Parathyroid adenoma (tissue), 2 donors: ENCODE measurements at regions not wholly inside any gene's neighbourhood (a gene's known extent, or its start where the extent isn't known, plus 50 kb on each side); places are given as distances from the start of the nearest gene placed in this dataset.
"Not testable (repeated sequence)": the region's sequence is repeated elsewhere in the genome, so short reads cannot be mapped to it uniquely, and the experiment has no call there.

Source experiments
- H2AFZ ChIP-seq: fragments of 300-600 bp; sonication (generic); one replicate; pipeline ENCODE4 v1.7.0; 2017; ENCODE audit warnings: antibody characterized with exemption, mild to moderate bottlenecking
- H3K27ac ChIP-seq: fragments of 300-600 bp; sonication (generic); one replicate; pipeline ENCODE4 v1.7.0; 2017
- H3K27me3 ChIP-seq: fragments of 300-600 bp; sonication (generic); one replicate; pipeline ENCODE4 v1.7.0; 2017; ENCODE audit warnings: low read length; ENCODE audit not compliant: control insufficient read depth, insufficient read depth
- H3K36me3 ChIP-seq: fragments of 300-600 bp; sonication (generic); one replicate; pipeline ENCODE4 v1.7.0; 2017; ENCODE audit warnings: low read length; ENCODE audit not compliant: control insufficient read depth, insufficient read depth
- H3K4me1 ChIP-seq: fragments of 300-600 bp; sonication (generic); one replicate; pipeline ENCODE4 v1.7.0; 2017; ENCODE audit warnings: control low read depth
- H3K4me2 ChIP-seq: fragments of 300-600 bp; sonication (generic); one replicate; pipeline ENCODE4 v1.7.0; 2017; ENCODE audit warnings: low read length
- H3K4me3 ChIP-seq: fragments of 300-600 bp; sonication (generic); one replicate; pipeline ENCODE4 v1.7.0; 2017; ENCODE audit warnings: low read depth, low read length
- H3K79me2 ChIP-seq: fragments of 300-600 bp; sonication (generic); one replicate; pipeline ENCODE4 v1.7.0; 2017; ENCODE audit warnings: control low read depth
- H3K9ac ChIP-seq: fragments of 300-600 bp; sonication (generic); one replicate; pipeline ENCODE4 v1.7.0; 2017; ENCODE audit warnings: mild to moderate bottlenecking
- H3K9me3 ChIP-seq: fragments of 300-600 bp; sonication (generic); one replicate; pipeline ENCODE4 v1.7.0; 2017; ENCODE audit warnings: low read length; ENCODE audit not compliant: control insufficient read depth
- TF ChIP-seq, protein P1 (sequence below): fragments of 300-600 bp; sonication (generic); IDR thresholded peaks from one replicate; pipeline ENCODE4 v1.7.0; 2017; ENCODE audit warnings: antibody characterized with exemption, mild to moderate bottlenecking
- donor health status: primary hyperparathyroidism.

DNA sequence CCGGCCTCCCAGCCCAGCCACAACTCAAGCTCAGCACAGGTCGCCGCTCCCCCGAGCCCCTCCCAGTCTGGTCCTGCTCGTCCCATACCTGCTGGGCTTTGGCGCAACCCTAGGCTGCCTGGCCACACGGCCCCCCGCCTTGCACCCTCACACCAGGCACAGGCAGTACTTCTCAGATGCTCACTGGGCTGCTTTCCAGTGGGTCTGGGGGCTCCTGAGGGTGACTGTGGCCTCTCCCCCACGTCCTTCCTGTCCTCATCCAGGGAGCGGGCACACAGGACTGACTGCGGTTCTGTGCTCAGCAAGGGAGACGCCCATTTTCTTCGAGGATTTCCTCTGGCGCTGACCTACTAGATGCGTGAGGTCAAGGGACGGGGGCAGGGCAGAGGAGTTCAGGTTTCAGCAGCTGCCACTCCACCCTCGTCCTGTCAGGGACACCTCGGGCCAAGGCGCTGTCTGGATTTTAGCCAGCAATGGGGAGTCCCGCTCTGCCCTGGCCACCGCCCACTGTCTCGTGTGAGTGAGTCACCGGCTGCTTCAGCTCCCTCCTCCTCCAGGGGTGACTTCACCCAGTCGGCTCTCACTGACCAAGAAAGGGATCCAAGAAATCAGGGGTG lies 115.8 kb downstream of the NPIPB11 start:
- Histone ChIP-seq H3K27ac (peak overlapping the region; percentile 69), H3K4me1 (peaks cover 14% of the 10 kb centered on the region), H3K4me3 (peak overlapping the region; percentile 59), H3K36me3 (no peaks in the 10 kb centered on the region), H3K9me3 (no peaks in the 10 kb centered on the region), H3K79me2 (no peaks in the 10 kb centered on the region), H3K9ac (no peak overlapping the region), H2AFZ (peak overlapping the region; percentile 80), H3K4me2 (peak overlapping the region; percentile 69), H3K27me3 (no peaks in the 10 kb centered on the region)
- TF ChIP-seq, protein P1, sequence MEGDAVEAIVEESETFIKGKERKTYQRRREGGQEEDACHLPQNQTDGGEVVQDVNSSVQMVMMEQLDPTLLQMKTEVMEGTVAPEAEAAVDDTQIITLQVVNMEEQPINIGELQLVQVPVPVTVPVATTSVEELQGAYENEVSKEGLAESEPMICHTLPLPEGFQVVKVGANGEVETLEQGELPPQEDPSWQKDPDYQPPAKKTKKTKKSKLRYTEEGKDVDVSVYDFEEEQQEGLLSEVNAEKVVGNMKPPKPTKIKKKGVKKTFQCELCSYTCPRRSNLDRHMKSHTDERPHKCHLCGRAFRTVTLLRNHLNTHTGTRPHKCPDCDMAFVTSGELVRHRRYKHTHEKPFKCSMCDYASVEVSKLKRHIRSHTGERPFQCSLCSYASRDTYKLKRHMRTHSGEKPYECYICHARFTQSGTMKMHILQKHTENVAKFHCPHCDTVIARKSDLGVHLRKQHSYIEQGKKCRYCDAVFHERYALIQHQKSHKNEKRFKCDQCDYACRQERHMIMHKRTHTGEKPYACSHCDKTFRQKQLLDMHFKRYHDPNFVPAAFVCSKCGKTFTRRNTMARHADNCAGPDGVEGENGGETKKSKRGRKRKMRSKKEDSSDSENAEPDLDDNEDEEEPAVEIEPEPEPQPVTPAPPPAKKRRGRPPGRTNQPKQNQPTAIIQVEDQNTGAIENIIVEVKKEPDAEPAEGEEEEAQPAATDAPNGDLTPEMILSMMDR, result no peak

DNA sequence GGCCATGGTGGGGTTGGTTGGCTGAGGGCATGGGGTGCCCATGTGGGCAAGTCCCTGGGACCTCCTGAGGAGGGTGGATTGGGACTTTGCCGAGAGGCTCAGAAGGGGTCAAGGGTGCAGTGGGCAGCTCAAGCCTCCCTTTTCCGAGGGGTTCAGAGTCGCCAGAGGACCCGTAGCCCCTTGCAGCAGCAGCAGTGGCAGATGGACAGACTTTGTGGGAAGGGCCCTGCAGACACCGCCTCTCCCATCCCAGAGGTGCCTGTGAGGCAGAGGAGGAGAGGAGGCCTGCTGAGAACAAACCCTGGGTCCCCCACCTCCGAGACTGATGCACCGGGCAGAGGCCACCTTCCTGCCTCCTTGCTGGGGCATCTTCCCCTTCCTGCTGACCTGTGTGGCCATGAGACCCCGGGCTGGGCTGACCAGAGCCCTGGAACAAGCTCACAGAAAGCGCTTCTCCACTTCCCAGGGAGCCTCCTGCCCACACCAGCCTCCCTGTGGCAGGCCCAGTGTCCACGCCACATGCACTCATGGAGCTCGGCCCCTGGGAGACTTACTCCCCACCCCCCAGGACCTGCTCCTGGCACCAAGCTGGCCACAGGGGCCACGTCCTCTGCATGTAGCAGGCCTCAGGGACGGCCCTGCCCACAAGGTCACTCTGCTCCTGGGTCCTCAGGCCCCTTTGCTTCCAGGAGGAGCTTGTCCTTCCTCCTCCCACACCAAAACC lies 116.8 kb downstream of the NPIPB11 start:
- H3K9ac ChIP-seq, H2AFZ ChIP-seq, H3K9me3 ChIP-seq, H3K4me3 ChIP-seq, H3K4me2 ChIP-seq, H3K79me2 ChIP-seq, H3K27me3 ChIP-seq, H3K36me3 ChIP-seq: not testable (repeated sequence)
- H3K27ac ChIP-seq, result peak overlapping the region; percentile 42
- H3K4me1 ChIP-seq, result peaks cover 17% of the 10 kb centered on the region

DNA sequence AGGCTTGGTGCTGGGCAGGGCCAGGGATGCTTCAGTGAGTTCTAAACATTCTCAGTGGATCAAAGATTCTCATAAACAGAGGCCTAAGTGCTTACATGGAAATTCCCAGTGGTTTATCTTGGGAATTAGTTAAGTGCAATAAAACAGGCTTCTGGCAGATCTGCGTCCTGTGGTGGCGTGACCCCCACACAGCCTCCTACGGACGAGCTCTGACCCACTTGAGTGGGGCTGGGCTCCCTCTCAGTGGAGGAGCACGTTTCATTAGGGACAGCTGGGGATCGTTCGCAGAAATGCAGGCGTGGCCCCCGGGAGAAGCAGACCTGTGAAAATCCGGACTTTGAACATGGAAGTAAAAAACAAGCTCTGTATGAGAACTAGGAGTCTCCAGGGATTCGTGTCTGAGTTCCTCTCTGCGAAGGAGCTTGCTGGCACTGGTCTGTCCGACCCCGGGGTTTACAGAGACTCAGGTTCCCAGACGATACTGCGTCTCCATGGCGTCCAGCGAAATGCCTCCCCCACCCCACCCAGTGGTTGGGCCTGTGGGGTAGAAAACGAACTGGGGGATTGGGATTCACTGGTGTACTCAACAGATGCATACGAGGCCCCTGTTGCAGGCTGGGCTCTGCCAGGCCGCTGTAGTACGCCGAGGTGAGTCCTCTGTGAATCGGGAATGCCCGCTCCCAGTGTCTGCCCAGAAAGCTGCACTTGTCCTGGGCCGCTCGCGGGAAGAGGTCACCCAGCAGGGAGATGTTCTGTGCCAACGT lies 117.6 kb downstream of the NPIPB11 start:
- H3K79me2 ChIP-seq, H3K4me3 ChIP-seq, H2AFZ ChIP-seq, H3K9me3 ChIP-seq, H3K27ac ChIP-seq, H3K9ac ChIP-seq, H3K36me3 ChIP-seq, H3K27me3 ChIP-seq, H3K4me2 ChIP-seq: not testable (repeated sequence)
- H3K4me1 ChIP-seq, result peaks cover 17% of the 10 kb centered on the region

DNA sequence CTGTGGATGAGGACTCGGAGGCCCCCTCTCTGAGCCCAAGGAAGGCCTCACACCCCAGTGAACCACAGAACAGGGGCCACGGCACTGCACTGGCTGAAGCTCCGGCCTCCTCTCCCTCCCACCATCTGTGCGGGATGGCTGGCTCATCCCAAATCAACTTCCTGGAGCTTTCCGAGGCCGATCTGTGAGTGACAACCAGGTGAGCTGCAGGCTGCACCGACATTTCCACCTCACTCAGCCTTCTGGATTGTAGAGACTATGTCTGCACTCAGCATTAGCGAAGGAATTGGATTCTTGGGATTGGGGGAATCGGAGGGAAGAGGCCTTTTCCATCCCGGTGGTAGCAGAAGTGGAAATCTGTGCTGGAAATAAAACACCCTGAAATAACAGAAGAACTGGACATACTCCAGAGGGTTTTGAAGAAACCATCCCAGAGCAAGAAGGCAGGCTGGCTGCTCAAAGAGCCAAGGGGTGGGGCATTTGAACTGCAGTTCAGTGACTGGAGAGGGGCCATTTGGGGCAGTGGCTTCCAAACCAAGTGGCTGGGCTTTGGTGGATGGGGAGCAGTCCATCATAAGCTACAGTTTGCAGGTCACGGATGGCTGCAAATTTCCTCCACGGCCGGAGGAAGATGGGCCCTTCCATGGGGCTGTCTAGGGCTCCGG lies 118.5 kb downstream of the NPIPB11 start:
- H3K4me2 ChIP-seq, H3K27me3 ChIP-seq, H3K9ac ChIP-seq, H3K79me2 ChIP-seq, H3K9me3 ChIP-seq, H3K4me3 ChIP-seq, H3K36me3 ChIP-seq, H2AFZ ChIP-seq, H3K27ac ChIP-seq: not testable (repeated sequence)
- H3K4me1 ChIP-seq, result peaks cover 21% of the 10 kb centered on the region

DNA sequence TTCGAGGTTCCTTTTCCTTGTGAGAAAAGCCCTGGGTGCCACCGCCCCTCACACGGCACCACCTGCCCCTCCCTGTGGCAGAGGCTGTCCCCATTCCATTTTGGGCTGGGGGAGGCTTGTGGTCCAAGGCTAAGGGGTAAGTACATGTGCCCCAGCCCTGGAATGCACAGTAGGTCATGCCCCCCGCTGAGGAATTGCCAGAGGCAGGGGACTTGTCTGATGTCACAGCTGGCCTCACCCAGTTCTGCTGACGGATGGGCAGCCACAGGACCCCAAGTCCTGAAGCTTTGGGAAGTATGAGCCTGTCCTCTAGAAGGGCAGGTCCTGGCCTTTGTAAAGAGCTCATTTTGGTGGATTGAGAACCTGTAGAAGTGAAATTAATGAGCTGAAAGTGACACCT lies 119.3 kb downstream of the NPIPB11 start:
- H3K36me3 ChIP-seq, H3K9me3 ChIP-seq, H3K79me2 ChIP-seq, H3K4me2 ChIP-seq, H2AFZ ChIP-seq, H3K9ac ChIP-seq, H3K4me3 ChIP-seq, H3K27me3 ChIP-seq, H3K27ac ChIP-seq: not testable (repeated sequence)
- peaks cover 21% of the 10 kb centered on the region for H3K4me1 ChIP-seq

DNA sequence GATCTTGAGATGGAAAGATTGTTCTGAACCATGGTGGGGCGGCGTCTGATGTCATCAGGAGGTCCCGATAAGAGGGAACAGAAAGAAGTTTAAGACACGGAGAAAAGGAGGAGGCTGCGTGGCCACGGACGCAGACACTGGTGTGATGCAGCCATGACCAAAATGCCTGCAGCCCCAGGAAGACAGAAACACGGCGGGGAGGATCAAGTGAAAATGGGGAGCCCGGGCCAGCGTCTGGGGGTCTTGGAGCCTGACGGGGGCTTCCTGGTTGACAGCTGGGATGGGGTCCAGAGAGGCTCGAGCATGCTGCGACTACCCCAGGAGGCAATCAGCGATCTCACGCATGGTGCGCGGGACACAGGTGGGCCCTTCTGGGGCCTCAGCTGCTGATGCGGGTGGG lies 119.7 kb downstream of the NPIPB11 start:
- H2AFZ ChIP-seq, H3K9me3 ChIP-seq, H3K4me2 ChIP-seq, H3K36me3 ChIP-seq, H3K9ac ChIP-seq, H3K27ac ChIP-seq, H3K4me3 ChIP-seq, H3K79me2 ChIP-seq, H3K27me3 ChIP-seq: not testable (repeated sequence)
- peaks cover 21% of the 10 kb centered on the region for H3K4me1 ChIP-seq

DNA sequence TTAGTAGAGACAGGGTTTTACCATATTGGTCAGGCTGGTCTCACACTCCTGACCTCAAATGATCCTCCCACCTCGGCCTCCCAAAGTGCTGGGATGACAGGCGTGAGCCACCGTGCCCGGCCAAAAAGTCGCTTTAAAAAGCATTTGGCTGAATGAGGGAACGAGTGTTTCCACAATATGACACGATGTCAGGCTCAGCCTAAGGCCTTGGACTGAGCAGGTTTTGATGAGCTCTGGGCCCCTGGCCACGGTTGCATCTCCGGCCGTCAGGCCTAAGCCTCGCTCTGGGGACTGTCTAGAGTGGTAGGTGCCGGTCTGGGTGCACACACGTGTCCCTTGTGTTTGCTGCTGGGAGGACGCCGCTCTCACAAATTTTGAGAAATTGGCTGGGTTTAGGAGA lies 120.3 kb downstream of the NPIPB11 start:
- H3K4me1 ChIP-seq, result peaks cover 18% of the 10 kb centered on the region
- not testable (repeated sequence) for H3K9ac ChIP-seq, H3K4me3 ChIP-seq, H3K27me3 ChIP-seq, H3K4me2 ChIP-seq, H3K9me3 ChIP-seq, H3K27ac ChIP-seq, H3K36me3 ChIP-seq, H2AFZ ChIP-seq, H3K79me2 ChIP-seq

DNA sequence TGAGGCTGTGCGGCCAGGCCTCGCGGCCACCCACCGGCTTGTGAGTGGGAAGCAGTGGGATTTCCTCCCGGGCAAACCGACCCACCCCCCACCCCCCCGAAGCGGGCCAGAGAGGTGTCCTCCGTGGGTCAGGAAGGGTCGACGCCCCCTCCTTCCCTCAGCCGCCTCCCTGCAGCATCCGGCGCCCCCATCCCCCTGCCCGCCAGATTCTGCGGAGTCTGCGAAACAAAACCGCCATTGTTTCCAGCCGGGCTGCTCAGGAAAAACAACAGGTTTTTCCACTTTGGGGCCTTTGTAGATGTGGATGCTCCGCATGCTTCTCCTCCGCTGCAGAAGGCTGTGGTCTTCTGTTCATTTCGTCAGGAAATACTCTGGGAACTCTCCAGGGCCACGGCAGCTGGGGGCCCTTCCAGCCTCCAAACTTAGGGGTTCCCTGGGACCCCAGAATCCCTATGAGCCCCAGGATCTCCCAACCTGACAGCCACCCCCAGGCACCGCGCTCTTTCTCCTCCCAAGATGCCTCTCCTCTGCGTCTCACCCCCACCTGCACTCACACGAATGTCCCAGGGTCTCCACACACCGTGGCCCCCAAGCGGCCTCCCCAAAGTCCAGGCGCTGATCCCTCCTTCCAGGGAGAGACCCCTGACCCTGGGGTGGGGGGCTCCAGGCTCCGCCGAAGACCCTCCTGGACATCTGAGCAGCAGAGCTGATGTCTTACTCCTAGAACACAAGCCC lies 121.2 kb downstream of the NPIPB11 start:
- not testable (repeated sequence) for H3K79me2 ChIP-seq, H3K36me3 ChIP-seq, H3K27me3 ChIP-seq, H3K9ac ChIP-seq, H3K9me3 ChIP-seq
- Histone ChIP-seq H3K4me2 (peak overlapping the region; percentile 30), H3K4me3 (peak overlapping the region; percentile 16), H2AFZ (peak overlapping the region; percentile 68), H3K27ac (peak overlapping the region; percentile 60), H3K4me1 (peaks cover 14% of the 10 kb centered on the region)

DNA sequence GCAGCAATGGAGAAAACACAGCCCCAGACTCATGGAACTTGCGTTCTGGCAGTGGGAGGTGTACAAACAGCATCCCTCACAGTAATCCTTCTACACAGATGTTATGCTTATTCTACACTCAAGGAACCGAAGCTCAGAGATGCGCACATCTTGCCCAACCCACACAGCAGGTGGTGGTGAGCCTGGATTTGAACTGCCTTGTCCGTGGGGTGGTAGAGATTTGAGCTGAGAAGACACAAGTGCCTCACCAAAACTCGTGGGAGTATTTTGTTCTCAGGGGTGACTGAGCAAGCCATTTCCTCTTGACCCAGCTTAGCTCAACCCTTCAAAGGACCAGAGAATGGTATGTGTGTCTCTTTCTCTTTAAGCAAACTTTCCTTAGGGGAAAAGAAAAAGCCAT lies 121.8 kb downstream of the NPIPB11 start:
- not testable (repeated sequence) for H3K9ac ChIP-seq, H3K4me2 ChIP-seq, H3K36me3 ChIP-seq, H3K9me3 ChIP-seq, H3K4me3 ChIP-seq, H3K27me3 ChIP-seq, H3K79me2 ChIP-seq
- peaks cover 14% of the 10 kb centered on the region for H3K4me1 ChIP-seq
- H3K27ac ChIP-seq, result peak overlapping the region; percentile 60
- peak overlapping the region; percentile 68 for H2AFZ ChIP-seq
